ENCODE measurements at regions not wholly inside any gene's neighbourhood (a gene's known extent, or its start where the extent isn't known, plus 50 kb on each side); places are given as distances from the start of the nearest gene placed in this dataset.

DNA sequence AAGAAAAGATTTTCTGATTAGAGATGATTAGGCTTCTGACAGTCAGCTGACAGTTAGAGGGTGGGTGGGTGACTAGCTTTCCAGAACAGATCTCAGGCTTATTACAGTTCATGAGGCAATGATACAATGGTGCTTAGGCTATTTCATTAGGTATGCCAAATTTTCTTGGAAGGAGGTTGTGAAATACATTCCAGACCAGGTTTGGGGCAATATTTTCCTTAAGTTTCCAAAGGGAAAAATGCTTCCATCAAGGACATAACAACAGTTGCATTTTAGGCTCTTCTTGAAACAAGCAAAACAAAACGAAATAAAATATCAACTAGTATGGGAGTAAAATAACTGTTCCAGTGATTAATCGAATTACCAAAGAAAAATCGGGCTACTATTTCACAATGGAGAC lies 59.3 kb upstream of the CNTN1 start:
- TF ChIP-seq, protein P1, sequence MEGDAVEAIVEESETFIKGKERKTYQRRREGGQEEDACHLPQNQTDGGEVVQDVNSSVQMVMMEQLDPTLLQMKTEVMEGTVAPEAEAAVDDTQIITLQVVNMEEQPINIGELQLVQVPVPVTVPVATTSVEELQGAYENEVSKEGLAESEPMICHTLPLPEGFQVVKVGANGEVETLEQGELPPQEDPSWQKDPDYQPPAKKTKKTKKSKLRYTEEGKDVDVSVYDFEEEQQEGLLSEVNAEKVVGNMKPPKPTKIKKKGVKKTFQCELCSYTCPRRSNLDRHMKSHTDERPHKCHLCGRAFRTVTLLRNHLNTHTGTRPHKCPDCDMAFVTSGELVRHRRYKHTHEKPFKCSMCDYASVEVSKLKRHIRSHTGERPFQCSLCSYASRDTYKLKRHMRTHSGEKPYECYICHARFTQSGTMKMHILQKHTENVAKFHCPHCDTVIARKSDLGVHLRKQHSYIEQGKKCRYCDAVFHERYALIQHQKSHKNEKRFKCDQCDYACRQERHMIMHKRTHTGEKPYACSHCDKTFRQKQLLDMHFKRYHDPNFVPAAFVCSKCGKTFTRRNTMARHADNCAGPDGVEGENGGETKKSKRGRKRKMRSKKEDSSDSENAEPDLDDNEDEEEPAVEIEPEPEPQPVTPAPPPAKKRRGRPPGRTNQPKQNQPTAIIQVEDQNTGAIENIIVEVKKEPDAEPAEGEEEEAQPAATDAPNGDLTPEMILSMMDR (IDR thresholded peaks at IDR 0.05; ENCODE audit: control insufficient read depth, insufficient read depth, low read depth, low read length, missing control alignments): no peak
- no peak overlapping the region for H3K4me3 ChIP-seq (ENCODE audit: control insufficient read depth, low read depth, low read length)
- no peak for DNase-seq (ENCODE audit: low read depth)

GRCh38 chr12:40634517-40635131 lies 57.6 kb upstream of the CNTN1 start:
- H3K4me3 ChIP-seq (ENCODE audit: control insufficient read depth, low read depth, low read length): no peak overlapping the region
- TF ChIP-seq, protein P1 (IDR thresholded peaks at IDR 0.05; ENCODE audit: control insufficient read depth, insufficient read depth, low read depth, low read length, missing control alignments): no peak
- DNase-seq (ENCODE audit: low read depth): no peak

- DNase-seq (ENCODE audit: low read depth): no peak
- TF ChIP-seq, protein P1 (IDR thresholded peaks at IDR 0.05; ENCODE audit: control insufficient read depth, insufficient read depth, low read depth, low read length, missing control alignments): no peak
- no peak overlapping the region for H3K4me3 ChIP-seq (ENCODE audit: control insufficient read depth, low read depth, low read length)
These were observed 57.0 kb upstream of the CNTN1 start for GRCh38 chr12:40635141-40635731.

Measured in AG09309 (cell line).